Myocyte (in vitro differentiated cells): ENCODE measurements at regions not wholly inside any gene's neighbourhood (a gene's known extent, or its start where the extent isn't known, plus 50 kb on each side); places are given as distances from the start of the nearest gene placed in this dataset.
A peak's percentile ranks its signal among the peaks of the same experiment; 100 is the strongest.
"Not testable (repeated sequence)": the region's sequence is repeated elsewhere in the genome, so short reads cannot be mapped to it uniquely, and the experiment has no call there.

Experiments used
- DNase-seq: peaks from one replicate; pipeline ENCODE4 v3.0.0-alpha.2; 2012; ENCODE audit warnings: low read depth

- peak; percentile 45 for DNase-seq
Observed at GRCh38 chr4:111937368-111937767, 207.9 kb upstream of the FAM241A start.

- no peak for DNase-seq
Observed at GRCh38 chr4:111941957-111942356, 203.3 kb upstream of the FAM241A start.

DNA sequence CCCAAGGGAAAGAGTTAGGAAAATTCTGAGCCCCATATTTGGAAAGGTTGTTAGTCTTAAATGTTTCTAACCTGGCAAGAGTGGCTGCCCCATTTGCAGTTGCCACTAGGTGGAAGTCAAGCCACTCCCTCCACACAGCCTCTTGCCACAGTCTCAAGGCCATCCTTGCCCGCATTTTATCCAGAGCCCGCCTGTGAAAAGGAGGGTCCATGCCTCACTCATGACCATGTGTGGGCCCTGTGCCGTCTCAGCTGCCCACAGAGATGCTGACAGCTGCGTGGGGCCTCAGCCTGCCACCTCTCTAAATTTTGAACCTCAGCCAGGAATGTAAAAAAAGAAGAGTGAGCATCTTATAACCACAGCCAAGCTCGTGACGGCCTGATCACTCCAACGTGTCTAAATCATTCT, 201.5 kb upstream of the FAM241A start:
- DNase-seq: peak; percentile 62

- peak; percentile 55 for DNase-seq
Observed at GRCh38 chr4:111945014-111945413, 200.2 kb upstream of the FAM241A start.

GRCh38 chr4:111946800-111947199, 198.5 kb upstream of the FAM241A start:
- DNase-seq: no peak

DNA sequence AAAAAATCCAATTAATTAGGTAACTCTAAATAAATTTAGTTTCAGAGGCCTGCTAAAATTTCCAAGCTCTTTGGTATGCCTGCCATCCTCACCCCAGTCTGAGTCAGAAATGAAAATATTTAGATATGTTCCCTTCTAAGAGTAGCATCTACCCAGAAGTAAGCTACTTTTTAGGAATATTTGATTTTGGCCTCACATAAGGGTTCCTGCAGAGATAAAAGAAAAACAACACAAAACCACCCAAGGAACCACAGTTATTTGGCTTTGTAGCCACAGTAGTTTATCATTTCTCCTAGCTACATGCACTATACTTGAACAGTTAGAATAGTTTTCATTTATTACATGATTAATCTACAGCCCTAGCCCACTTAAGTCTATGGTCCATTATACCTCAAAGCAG, 192.6 kb upstream of the FAM241A start:
- no peak for DNase-seq

DNA sequence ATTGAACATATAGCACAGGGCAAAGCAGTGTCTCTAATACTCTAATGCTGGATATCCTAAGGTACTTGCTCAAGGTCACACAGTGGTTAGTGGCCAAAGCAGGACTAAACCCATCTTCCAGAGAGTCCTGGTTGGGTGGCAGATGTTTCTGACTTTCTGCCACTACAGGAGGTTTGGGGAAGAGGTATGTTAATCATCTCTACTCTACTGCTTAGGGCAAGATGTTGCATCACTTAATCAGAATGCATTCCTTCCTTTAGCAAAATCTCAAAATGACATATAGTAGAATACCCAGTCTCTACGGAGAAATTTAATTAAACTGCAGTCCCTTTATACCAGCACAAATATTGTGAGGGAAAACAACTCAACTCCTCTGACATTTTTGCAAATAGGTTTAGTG, 190.7 kb upstream of the FAM241A start:
- DNase-seq: no peak

DNA sequence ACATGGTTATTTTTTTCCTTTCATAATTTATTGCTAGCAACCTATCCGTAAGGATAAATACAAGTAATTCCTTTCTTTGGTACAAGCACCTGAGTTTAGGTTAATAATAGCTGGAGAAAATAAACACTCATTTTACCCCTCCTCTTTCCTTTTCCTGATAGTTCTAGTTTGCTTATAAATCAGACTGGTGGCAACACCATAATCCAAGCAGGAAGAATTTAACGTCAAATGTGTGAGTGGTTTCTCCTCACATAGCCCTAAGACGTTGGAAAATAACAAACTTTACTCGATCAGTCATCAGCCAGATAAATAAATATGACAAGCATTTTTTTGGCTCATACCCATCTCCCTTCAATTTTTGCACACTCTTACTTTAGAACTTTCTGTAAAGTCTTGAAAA, 190.3 kb upstream of the FAM241A start:
- DNase-seq: no peak

DNA sequence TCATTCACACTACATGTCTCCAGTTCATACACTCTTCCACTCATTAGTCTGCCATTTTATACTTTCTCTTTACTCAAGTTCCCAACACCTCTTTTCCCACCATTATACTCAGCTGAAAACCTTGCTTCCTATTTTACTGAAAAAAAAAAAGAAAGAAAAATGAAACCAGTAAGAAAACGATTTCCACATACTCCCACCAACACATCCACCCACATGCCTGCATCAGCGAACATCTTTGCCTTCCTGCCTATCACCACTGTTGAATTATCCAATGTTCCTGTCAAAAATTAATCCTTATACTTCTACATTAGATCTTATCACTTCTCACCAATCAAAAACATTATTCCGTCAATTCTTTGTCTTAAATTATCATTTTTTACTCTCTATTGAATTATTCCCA, 188.1 kb upstream of the FAM241A start:
- no peak for DNase-seq

- DNase-seq: no peak
Observed at GRCh38 chr4:111957997-111958396, 187.3 kb upstream of the FAM241A start.

DNA sequence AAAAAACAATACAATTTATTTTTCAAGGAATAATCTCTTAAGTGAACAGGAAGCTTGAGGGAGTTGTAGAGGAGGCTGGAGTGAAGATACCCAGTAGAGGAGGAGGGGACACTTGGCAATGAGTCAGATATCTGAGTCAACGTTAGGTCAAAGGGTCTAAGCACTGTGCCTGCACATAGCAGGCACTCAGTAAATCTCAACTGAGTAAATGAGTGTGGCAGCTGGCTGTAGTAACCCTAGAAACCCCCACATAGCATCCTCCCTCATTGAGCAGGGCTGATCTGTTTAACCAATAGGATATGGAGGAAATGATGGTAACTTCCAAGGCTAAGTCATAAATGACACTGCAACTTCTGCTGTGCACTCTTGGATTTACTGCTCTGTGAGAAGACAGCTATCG, 186.0 kb upstream of the FAM241A start:
- no peak for DNase-seq

GRCh38 chr4:111960241-111960667, 185.0 kb upstream of the FAM241A start:
- peak; percentile 16 for DNase-seq

DNA sequence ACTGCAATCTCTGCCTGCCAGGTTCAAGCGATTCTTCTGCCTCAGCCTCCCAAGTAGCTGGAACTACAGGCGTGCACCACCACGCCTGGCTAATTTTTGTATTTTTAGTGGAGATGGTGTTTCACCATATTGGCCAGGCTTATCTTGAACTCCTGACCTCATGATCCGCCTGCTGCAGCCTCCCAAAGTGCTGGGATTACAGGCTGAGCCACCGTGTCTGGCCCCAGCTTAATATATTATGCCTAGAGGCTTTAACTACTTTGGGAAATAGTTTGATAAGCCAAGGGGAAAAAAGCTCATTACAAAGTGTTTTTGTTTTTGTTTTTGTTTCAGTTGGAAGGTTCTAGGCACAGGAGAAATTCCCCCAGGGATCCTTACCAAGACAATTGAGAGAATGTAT, 184.2 kb upstream of the FAM241A start:
- not testable (repeated sequence) for DNase-seq

GRCh38 chr4:111961809-111962208, 183.4 kb upstream of the FAM241A start:
- no peak for DNase-seq

- DNase-seq: no peak
Observed at GRCh38 chr4:111963158-111963700, 182.0 kb upstream of the FAM241A start.

DNA sequence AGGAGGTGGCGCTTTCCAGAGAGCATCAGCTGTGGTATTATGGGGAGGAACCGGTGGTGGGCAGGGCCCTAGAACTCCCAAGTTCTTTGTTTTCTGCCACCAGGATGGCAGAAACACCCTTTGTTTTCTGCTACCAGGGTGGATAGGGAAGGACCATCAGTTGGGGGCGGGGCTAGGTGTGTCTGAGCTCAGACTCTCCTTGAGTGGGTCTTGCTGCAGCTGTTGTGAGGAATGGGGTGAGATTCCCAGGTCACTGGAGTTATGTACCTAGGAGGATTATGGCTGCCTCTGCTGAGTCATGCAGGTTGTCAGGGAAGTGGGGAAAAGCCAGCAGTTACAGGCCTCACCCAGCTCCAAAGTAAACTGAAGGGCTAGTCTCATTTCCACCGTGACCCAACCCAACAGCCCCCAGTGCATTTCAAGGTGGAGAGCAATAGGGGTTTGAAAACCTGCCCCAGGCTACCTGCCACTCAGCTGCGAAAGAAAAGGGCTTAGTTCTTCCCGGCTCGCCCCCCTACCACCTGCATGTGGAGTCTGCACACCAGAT, 167.8 kb upstream of the FAM241A start:
- DNase-seq: no peak

- DNase-seq: no peak
Observed at GRCh38 chr4:111979921-111980320, 165.3 kb upstream of the FAM241A start.

DNA sequence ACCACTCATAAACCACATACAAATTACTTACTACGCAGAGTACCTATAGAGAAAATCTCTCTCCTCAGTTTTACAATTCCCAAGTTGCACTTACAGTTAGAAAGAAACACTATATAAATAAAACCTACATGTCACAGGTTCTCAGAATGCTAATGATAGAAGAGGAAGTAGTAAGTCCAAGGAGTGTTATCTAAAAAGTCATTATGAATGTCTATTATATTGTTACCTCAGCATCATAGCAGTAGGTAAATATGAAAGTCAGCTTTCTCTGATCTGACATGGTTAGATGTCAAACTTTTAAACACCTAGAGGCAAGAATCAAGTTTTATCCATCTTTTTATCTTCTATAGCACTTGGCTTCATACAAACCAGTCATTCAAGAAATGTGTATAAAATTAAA, 163.2 kb upstream of the FAM241A start:
- no peak for DNase-seq

DNA sequence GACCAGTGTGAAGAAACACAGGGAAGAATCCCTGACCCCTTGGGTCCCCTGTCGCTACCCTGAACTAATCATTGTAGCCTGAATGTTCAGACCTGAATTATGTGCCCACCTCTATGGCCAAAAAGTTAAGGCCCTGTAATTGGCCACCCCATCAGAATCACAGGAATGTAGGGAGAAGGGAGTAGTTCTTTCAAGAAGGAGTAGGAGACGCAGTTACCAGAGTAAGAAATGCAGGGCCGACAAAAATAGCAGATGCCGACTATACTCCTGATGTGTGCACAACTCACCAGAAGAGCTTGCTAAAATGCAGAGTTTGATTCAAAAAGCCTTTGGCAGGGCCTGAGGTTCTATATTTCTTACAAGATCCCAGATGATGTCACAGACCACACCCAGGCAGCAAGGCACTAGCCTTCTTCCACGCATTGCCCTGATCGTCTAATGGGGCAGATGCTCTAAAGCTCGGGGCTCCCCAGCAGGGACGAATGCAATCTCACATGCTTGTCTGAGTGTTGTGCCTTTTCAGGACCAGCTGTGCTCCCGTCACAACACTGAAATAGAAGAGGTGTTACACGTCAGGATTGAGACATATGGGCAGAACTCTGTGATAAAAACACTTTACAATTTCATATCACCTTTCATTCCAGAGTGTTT, 161.0 kb upstream of the FAM241A start:
- DNase-seq: no peak

DNA sequence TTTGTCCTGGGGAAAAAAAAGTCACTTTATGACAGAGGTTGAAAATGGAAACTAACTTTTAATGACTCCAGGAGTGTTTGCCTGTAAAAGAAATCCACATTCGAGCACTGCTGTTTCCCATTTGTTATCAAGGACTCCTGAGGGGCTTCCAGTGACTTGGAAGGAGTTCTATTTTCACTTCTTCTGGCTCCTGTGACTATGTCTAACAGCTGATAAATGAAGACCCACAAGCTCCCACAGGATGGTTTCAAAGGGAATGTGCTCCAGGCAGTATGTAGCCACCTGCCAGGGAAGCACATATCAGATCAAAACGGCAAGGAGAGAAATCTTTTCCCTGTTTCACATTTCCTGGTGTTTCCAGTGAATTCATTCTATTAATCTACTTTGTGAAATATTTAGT, 159.8 kb upstream of the FAM241A start:
- DNase-seq: no peak

- DNase-seq: no peak
Observed at GRCh38 chr4:111986095-111986494, 159.2 kb upstream of the FAM241A start.

DNA sequence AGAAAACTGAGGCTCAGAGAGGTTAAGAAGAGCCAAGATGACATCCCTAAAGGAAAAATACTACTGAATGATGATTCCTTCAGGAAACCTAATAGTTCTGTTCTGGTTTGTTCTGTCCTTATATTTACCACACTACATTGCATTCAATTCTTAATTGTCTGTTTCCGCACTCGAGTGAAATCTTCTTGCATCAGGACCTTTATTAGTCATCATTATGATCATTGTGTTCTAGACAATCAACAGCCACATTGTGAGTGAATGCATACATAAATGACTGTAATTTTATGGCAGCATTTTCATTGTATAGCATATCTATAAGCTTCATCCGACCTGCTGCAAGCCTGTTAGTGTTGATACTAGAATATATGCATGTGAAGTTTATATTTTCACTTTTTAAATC, 156.7 kb upstream of the FAM241A start:
- DNase-seq: no peak

DNA sequence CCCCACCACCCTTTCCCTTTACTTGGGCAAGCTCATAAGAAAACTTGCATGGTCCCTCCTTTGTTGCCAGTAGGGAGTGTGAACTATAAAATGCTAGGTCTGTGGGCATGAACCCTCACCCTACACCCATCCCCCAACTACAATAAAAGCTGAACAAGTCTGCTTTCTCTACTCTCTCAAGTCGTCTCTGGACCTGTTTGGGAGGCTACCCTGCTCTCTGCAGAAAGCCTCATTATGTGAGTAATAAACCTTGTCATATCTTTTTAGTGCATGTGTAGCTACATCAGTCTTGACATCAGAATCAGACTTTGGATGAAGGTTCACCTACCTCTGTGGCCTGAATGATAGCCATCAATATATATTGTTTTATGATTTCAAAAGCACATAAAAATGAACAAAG, 155.4 kb upstream of the FAM241A start:
- no peak for DNase-seq
